ENCODE measurements at regions not wholly inside any gene's neighbourhood (a gene's known extent, or its start where the extent isn't known, plus 50 kb on each side); places are given as distances from the start of the nearest gene placed in this dataset.

DNA sequence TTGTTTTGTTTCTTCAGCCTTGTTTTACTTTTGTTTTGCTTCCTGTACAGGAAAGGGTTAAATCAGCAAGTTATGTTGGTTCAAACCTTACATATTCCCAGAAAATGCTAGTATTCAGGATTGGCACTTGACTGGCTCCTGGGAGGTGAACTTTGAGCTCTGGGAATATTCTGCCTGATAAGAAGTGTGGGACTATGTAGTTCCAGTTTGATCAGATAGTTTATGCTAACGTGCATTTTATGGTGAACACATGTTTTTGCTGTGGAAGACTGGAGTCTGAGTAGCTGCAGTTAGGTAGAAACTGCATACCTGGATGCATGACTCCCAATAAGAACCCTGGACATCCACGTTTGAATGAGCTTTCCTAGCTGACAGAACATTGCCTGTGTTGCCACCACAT is 603.1 kb upstream of the HS6ST1 start:
- no peaks in the 10 kb centered on the region for H3K9me3 ChIP-seq
- H3K27ac ChIP-seq, result no peak overlapping the region
- TF ChIP-seq, protein P1, sequence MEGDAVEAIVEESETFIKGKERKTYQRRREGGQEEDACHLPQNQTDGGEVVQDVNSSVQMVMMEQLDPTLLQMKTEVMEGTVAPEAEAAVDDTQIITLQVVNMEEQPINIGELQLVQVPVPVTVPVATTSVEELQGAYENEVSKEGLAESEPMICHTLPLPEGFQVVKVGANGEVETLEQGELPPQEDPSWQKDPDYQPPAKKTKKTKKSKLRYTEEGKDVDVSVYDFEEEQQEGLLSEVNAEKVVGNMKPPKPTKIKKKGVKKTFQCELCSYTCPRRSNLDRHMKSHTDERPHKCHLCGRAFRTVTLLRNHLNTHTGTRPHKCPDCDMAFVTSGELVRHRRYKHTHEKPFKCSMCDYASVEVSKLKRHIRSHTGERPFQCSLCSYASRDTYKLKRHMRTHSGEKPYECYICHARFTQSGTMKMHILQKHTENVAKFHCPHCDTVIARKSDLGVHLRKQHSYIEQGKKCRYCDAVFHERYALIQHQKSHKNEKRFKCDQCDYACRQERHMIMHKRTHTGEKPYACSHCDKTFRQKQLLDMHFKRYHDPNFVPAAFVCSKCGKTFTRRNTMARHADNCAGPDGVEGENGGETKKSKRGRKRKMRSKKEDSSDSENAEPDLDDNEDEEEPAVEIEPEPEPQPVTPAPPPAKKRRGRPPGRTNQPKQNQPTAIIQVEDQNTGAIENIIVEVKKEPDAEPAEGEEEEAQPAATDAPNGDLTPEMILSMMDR (IDR thresholded peaks at IDR 0.05), result no peak

DNA sequence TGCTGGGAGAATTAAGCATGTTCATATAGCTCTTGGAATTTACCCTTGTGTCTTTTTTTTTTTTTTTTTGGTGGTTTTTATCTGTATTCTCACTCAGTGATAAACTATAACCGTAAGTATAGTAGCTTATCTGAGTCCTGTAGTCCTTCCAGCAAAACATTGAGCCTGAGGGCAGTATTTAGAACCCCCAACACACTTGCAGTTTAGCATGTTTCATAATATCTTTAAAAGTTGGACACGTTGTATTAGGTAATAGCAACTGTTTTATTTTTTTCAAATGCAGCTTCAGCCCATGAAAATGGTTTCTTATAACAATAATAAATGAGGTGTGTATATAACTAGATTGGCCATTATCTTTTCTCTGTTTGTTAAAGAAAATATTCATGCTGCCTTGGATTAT is 603.5 kb upstream of the HS6ST1 start:
- Histone ChIP-seq H3K27me3 (no peaks in the 10 kb centered on the region), H3K4me3 (ENCODE audit: low read depth in 1 of 2, low read length in 1 of 2) (no peak overlapping the region), H3K27ac (no peak overlapping the region), H3K9me3 (no peaks in the 10 kb centered on the region), H3K36me3 (no peaks in the 10 kb centered on the region), H3K4me1 (ENCODE audit: control insufficient read depth in 1 of 2, insufficient read depth in 1 of 2, low read depth in 1 of 2, low read length in 1 of 2) (no peaks in the 10 kb centered on the region)
- TF ChIP-seq, protein P1 (IDR thresholded peaks at IDR 0.05), result no peak

More for the DNA sequence above, 603.1 kb upstream of the HS6ST1 start:
- Histone ChIP-seq H3K4me3 (ENCODE audit: low read depth in 1 of 2, low read length in 1 of 2) (no peak overlapping the region), H3K4me1 (ENCODE audit: control insufficient read depth in 1 of 2, insufficient read depth in 1 of 2, low read depth in 1 of 2, low read length in 1 of 2) (no peaks in the 10 kb centered on the region), H3K36me3 (no peaks in the 10 kb centered on the region), H3K27me3 (no peaks in the 10 kb centered on the region)

DNA sequence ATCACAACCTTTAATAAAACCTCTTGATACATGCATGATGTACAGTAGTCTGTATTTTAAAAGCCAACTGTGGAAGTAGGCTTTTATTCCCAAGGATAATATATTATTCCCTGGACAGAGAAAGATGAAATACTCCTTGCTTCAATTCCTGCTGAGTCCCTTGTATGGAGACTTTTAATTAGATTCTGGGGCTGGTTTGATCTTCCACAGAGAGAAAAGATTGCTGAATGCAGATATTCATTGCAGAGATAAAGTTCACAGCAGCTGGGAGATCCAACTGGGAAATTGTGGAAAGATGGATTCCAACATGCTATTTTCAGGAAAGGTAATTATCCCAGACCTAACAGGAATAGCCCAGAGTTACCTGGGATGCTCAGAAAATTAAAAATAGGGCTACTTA is 607.0 kb upstream of the HS6ST1 start:
- H3K36me3 ChIP-seq, result no peaks in the 10 kb centered on the region
- TF ChIP-seq, protein P1 (IDR thresholded peaks at IDR 0.05), result no peak
- H3K4me3 ChIP-seq (ENCODE audit: low read depth in 1 of 2, low read length in 1 of 2), result no peak overlapping the region

DNA sequence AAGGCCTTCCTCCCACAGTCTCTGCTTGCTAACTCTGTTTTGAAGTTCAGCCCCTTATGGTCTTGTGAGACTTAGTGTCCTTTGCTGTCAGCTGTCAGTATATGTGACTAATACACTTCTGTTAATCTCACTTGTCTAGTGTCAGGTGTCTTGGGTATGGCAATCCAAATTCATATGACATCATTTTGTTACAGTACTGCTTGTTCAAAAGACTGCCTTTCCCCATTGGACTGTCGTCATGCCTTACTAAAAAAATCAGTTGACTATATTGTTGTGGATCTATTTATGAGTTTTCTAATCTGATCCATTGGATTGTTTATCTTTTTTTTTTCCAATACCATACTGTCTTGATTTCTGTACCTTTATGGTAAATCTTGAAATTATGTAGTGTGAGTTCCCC is 611.4 kb upstream of the HS6ST1 start:
- H3K4me1 ChIP-seq (ENCODE audit: control insufficient read depth in 1 of 2, insufficient read depth in 1 of 2, low read depth in 1 of 2, low read length in 1 of 2), result no peaks in the 10 kb centered on the region
- TF ChIP-seq, protein P1 (IDR thresholded peaks at IDR 0.05), result no peak
- no peak overlapping the region for H3K27ac ChIP-seq
- no peak overlapping the region for H3K4me3 ChIP-seq (ENCODE audit: low read depth in 1 of 2, low read length in 1 of 2)
- H3K27me3 ChIP-seq, result no peaks in the 10 kb centered on the region
- H3K36me3 ChIP-seq, result no peaks in the 10 kb centered on the region
- no peaks in the 10 kb centered on the region for H3K9me3 ChIP-seq

More for the DNA sequence above, 607.0 kb upstream of the HS6ST1 start:
- Histone ChIP-seq H3K4me1 (ENCODE audit: control insufficient read depth in 1 of 2, insufficient read depth in 1 of 2, low read depth in 1 of 2, low read length in 1 of 2) (no peaks in the 10 kb centered on the region), H3K27me3 (no peaks in the 10 kb centered on the region), H3K27ac (no peak overlapping the region), H3K9me3 (no peaks in the 10 kb centered on the region)

DNA sequence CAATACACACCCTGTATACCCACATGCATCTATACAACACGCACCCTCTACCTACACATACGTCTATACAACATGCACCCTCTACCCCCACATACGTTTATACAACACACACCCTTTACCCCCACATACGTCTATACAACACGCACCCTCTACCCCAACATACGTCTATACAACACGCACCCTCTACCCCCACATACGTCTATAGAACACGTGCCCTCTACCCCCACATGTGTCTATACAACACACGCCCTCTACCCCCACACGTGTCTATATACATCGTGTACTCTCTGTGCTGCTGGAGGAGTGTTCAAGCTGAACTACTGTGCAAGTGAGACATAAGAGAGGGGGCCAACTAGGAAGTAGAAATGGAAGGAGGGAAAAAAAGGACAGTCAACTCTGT is 621.7 kb upstream of the HS6ST1 start:
- TF ChIP-seq, protein P1 (IDR thresholded peaks at IDR 0.05), result no peak
- Histone ChIP-seq H3K9me3 (no peaks in the 10 kb centered on the region), H3K4me3 (ENCODE audit: low read depth in 1 of 2, low read length in 1 of 2) (no peak overlapping the region), H3K27ac (no peak overlapping the region), H3K27me3 (no peaks in the 10 kb centered on the region), H3K4me1 (ENCODE audit: control insufficient read depth in 1 of 2, insufficient read depth in 1 of 2, low read depth in 1 of 2, low read length in 1 of 2) (no peaks in the 10 kb centered on the region), H3K36me3 (no peaks in the 10 kb centered on the region)

DNA sequence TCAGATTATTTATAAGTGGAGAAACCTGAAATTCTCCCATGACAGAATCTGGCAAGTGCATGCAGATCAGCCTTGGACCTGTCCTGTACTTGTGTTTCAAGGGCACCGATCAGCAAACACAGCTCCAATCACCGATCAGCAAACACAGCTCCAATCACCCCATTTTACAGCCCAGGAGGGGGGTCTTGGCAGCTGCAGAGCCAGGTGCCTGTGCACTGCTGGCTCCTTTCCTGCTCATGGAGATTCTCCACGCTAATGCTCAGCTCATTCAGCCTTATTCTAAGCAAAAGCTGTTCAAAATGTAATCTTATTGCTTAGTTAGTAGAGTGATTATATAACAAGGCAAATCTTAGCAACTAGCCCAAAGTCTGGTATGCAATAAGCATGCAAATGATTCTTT is 623.1 kb upstream of the HS6ST1 start:
- no peaks in the 10 kb centered on the region for H3K9me3 ChIP-seq
- TF ChIP-seq, protein P1 (IDR thresholded peaks at IDR 0.05), result no peak
- no peak overlapping the region for H3K4me3 ChIP-seq (ENCODE audit: low read depth in 1 of 2, low read length in 1 of 2)

More for the DNA sequence above, 623.1 kb upstream of the HS6ST1 start:
- H3K27me3 ChIP-seq, result no peaks in the 10 kb centered on the region
- H3K36me3 ChIP-seq, result no peaks in the 10 kb centered on the region
- no peaks in the 10 kb centered on the region for H3K4me1 ChIP-seq (ENCODE audit: control insufficient read depth in 1 of 2, insufficient read depth in 1 of 2, low read depth in 1 of 2, low read length in 1 of 2)
- no peak overlapping the region for H3K27ac ChIP-seq
